ENCODE measurements at regions not wholly inside any gene's neighbourhood (a gene's known extent, or its start where the extent isn't known, plus 50 kb on each side); places are given as distances from the start of the nearest gene placed in this dataset.
A peak's percentile ranks its signal among the peaks of the same experiment; 100 is the strongest.
"Not testable (repeated sequence)": the region's sequence is repeated elsewhere in the genome, so short reads cannot be mapped to it uniquely, and the experiment has no call there.

DNA sequence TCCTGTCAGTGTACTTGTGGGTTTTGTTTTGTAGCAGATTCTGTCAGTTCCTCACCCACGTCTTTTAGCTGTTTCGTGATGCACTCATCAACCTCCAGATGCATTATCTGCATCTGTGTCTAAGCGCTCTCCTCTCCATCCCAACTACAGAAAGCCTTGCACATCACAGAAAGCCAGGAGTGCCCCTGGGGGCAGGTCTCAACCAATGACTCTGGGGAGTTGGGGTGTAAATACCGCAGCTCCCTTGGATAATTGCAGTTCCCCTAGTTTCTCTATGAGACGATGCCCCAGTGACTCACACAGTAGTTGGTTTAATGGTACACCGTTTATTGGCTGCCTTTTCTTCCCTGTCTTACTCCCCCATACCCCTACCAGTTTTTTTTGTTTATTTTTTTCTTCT lies 158.1 kb downstream of the SOX4 start:
- Histone ChIP-seq H3K27ac (no peak overlapping the region), H3K4me3 (no peak overlapping the region), H3K36me3 (no peaks in the 10 kb centered on the region), H3K9me3 (no peaks in the 10 kb centered on the region), H3K27me3 (replicated peaks; ENCODE audit: insufficient read depth) (no peaks in the 10 kb centered on the region), H3K4me1 (ENCODE audit: control insufficient read depth in 1 of 2, low read depth in 2 of 2) (peaks cover 18 to 32% of the 10 kb centered on the region in 2 donors)
- ATAC-seq (ENCODE audit: insufficient number of reproducible peaks, low FRiP score, low read depth) (no peak), DNase-seq (ENCODE audit: low spot score) (no peak)
- TF ChIP-seq, protein P1, sequence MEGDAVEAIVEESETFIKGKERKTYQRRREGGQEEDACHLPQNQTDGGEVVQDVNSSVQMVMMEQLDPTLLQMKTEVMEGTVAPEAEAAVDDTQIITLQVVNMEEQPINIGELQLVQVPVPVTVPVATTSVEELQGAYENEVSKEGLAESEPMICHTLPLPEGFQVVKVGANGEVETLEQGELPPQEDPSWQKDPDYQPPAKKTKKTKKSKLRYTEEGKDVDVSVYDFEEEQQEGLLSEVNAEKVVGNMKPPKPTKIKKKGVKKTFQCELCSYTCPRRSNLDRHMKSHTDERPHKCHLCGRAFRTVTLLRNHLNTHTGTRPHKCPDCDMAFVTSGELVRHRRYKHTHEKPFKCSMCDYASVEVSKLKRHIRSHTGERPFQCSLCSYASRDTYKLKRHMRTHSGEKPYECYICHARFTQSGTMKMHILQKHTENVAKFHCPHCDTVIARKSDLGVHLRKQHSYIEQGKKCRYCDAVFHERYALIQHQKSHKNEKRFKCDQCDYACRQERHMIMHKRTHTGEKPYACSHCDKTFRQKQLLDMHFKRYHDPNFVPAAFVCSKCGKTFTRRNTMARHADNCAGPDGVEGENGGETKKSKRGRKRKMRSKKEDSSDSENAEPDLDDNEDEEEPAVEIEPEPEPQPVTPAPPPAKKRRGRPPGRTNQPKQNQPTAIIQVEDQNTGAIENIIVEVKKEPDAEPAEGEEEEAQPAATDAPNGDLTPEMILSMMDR (IDR thresholded peaks at IDR 0.05), result no peak

DNA sequence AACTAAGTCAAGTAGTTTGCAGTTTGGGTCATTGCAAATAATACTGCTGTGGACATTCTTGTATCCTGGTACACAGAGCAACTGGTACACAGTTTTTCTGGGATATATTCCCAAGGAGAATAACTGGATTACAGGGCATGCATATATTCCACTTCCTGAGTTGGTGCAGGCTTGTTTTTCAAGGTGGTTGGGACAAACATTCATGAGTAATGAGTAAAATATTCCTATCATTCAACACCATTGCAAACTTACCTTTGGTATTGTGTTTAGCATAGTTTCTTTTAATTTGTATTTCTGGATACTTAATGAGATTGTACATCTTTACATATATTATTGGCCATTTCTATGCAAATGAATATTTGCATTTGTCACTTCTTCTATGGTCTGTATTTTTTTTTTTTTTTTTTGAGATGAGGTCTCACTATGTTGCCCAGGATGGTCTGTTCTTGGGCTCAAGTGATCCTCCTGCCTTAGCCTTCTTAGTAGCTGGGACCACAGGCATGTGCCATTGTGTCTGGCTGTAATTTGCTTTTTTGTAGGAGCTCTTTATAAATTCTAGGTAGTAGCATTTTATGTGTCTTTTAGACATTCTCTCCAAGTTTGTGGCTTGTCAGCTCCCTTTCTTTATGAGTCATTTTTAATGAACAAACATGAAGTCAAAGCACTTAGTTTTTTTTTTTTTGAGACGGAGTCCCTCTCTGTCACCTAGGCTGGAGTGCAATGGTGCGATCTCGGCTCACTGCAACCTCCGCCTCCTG lies 158.7 kb downstream of the SOX4 start:
- DNase-seq (ENCODE audit: low spot score) (no peak), ATAC-seq (ENCODE audit: insufficient number of reproducible peaks, low FRiP score, low read depth) (no peak)
- Histone ChIP-seq H3K4me3 (no peak overlapping the region), H3K4me1 (ENCODE audit: control insufficient read depth in 1 of 2, low read depth in 2 of 2) (peaks cover 18 to 32% of the 10 kb centered on the region in 2 donors), H3K27ac (no peak overlapping the region), H3K36me3 (no peaks in the 10 kb centered on the region), H3K9me3 (no peaks in the 10 kb centered on the region), H3K27me3 (replicated peaks; ENCODE audit: insufficient read depth) (no peaks in the 10 kb centered on the region)
- TF ChIP-seq, protein P1 (IDR thresholded peaks at IDR 0.05), result no peak

DNA sequence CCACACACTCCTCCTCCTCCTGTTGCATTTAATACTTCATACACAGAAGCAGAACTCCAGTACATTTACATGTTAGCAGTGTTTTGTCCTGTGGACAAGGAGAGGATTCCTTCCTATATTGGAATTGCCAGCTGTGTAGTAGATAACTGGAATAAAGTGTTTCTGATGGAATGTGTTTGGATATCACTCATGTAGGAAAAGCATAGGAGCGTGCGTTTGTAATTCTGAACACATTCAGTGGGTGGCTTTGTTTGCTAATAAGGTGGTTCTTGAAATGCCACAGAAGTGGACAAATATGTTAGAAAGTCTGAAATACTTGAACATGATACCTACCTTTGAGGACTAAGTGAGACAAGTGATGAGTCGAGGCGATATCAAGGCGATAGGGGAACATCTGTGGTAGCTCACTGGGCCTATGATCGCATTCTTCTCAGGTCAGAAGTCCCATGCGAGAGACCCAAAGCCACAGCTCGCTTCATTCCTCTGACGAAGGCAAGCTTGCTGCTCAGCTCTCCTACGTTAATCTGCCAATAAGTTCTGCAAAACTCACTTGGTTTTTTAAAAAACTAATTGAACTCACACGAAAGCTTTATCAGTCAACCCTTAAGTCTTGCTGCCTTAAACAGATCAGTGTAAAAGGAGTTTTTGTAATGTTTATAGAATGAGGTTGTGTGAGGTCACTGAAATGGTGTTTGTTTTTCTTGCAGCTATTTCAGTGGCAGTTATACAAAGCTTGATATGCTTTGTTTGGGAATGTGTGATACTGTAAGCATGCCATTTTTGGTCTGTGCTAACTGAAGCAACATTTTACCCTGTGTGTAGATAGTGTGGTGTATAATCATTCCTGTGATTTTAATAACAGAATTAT lies 159.9 kb downstream of the SOX4 start:
- Histone ChIP-seq H3K9me3 (no peaks in the 10 kb centered on the region), H3K27me3 (replicated peaks; ENCODE audit: insufficient read depth) (no peaks in the 10 kb centered on the region), H3K4me3 (peak overlapping the region; percentile 20), H3K27ac (peak overlapping the region in 1 of 2 donors; percentile 37), H3K4me1 (ENCODE audit: control insufficient read depth in 1 of 2, low read depth in 2 of 2) (peaks cover 18 to 32% of the 10 kb centered on the region in 2 donors), H3K36me3 (no peaks in the 10 kb centered on the region)
- ATAC-seq (ENCODE audit: insufficient number of reproducible peaks, low FRiP score, low read depth) (no peak), DNase-seq (ENCODE audit: low spot score) (no peak)
- TF ChIP-seq, protein P1 (IDR thresholded peaks at IDR 0.05), result no peak

DNA sequence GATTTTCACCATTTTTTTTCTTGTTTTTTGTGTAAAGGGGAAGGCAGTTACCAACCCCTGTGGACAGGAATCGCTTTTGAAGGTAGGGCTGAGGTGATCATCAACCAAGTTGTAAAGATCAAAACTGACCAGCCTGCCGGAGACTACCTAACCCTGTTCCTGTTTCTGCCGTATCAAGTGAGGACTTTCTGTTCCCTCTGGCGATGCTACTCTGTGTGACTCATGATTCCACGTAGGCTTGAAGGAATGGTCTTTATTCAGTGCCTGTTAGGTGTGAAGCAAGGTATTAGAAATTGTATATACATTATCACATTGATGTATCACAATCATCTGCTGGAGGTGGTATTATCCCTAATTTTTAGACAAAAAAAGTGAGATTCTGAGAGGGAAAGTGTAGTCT lies 161.3 kb downstream of the SOX4 start:
- Histone ChIP-seq H3K36me3 (no peaks in the 10 kb centered on the region), H3K27me3 (replicated peaks; ENCODE audit: insufficient read depth) (no peaks in the 10 kb centered on the region), H3K9me3 (no peaks in the 10 kb centered on the region), H3K4me1 (ENCODE audit: control insufficient read depth in 1 of 2, low read depth in 2 of 2) (peaks cover 18 to 32% of the 10 kb centered on the region in 2 donors), H3K27ac (no peak overlapping the region), H3K4me3 (no peak overlapping the region)
- ATAC-seq (ENCODE audit: insufficient number of reproducible peaks, low FRiP score, low read depth) (no peak), DNase-seq (ENCODE audit: low spot score) (no peak)
- TF ChIP-seq, protein P1 (IDR thresholded peaks at IDR 0.05), result no peak

DNA sequence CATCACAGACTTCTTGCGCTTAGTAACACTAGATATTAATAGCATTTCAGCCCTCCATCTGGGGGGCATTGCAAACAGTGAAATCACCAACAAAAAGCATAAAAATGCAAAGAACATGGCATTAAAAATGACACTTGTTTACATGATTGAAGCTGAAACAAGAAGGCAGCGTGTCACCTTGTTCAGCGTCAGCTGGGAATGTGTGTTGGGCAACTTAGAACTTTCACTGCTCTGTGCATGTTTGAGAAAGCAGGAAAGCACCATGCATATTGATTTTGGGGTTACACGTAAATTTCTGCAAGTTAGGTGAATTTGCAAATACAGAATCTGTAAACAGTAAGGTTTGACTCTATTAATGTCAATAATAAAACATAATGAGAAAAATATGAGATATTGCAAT lies 162.9 kb downstream of the SOX4 start:
- no peak overlapping the region for H3K27ac ChIP-seq
- H3K36me3 ChIP-seq, result no peaks in the 10 kb centered on the region
- H3K4me1 ChIP-seq (ENCODE audit: control insufficient read depth in 1 of 2, low read depth in 2 of 2), result peaks cover 18 to 32% of the 10 kb centered on the region in 2 donors
- no peaks in the 10 kb centered on the region for H3K9me3 ChIP-seq
- no peaks in the 10 kb centered on the region for H3K27me3 ChIP-seq (replicated peaks; ENCODE audit: insufficient read depth)
- DNase-seq (ENCODE audit: low spot score), result no peak
- H3K4me3 ChIP-seq, result no peak overlapping the region
- TF ChIP-seq, protein P1 (IDR thresholded peaks at IDR 0.05), result no peak
- no peak for ATAC-seq (ENCODE audit: insufficient number of reproducible peaks, low FRiP score, low read depth)

DNA sequence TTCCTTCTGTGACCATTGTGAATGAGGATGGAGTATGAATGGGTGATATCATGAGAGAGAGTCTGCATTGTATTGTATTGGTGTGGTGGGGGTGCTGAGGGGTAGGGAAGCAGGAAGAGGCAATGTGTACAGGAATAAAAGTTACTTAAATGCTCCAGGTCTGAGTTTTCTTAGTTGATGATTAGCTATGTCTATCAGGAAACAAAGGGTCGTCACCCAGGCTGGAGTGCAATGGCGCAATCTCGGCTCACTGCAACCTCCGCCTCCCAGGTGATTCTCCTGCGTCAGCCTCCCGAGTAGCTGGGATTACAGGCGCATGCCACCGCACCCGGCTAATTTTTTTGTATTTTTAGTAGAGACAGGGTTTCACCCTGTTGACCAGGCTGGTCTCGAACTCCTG lies 163.8 kb downstream of the SOX4 start:
- ATAC-seq (ENCODE audit: insufficient number of reproducible peaks, low FRiP score, low read depth); H3K27ac ChIP-seq; H3K9me3 ChIP-seq; DNase-seq (ENCODE audit: low spot score); H3K4me3 ChIP-seq; H3K36me3 ChIP-seq; H3K27me3 ChIP-seq (replicated peaks; ENCODE audit: insufficient read depth): not testable (repeated sequence)
- peaks cover 18 to 26% of the 10 kb centered on the region in 2 donors for H3K4me1 ChIP-seq (ENCODE audit: control insufficient read depth in 1 of 2, low read depth in 2 of 2)
